ENCODE measurements at regions not wholly inside any gene's neighbourhood (a gene's known extent, or its start where the extent isn't known, plus 50 kb on each side); places are given as distances from the start of the nearest gene placed in this dataset.
"Not testable (repeated sequence)": the region's sequence is repeated elsewhere in the genome, so short reads cannot be mapped to it uniquely, and the experiment has no call there.

- Histone ChIP-seq H3K36me3 (no peaks in the 10 kb centered on the region), H3K4me3 (no peak overlapping the region), H3K4me1 (ENCODE audit: low read depth) (peaks cover 8% of the 10 kb centered on the region), H3K27me3 (no peaks in the 10 kb centered on the region), H3K27ac (no peak overlapping the region), H3K9me3 (ENCODE audit: low read depth) (no peaks in the 10 kb centered on the region)
- no peak for TF ChIP-seq CTCF (IDR thresholded peaks at IDR 0.05; ENCODE audit: low read depth, low read length)
- no peak for DNase-seq (ENCODE audit: low read depth in 1 of 2, low spot score in 1 of 2)
Measured at GRCh38 chr13:67520886-67521285, 290.8 kb upstream of the PCDH9 start.

GRCh38 chr13:67519356-67519755 lies 289.2 kb upstream of the PCDH9 start:
- H3K9me3 ChIP-seq (ENCODE audit: low read depth), result no peaks in the 10 kb centered on the region

GRCh38 chr13:67518785-67519184 lies 288.6 kb upstream of the PCDH9 start:
- no peak overlapping the region for H3K4me3 ChIP-seq
- H3K27ac ChIP-seq, result no peak overlapping the region
- TF ChIP-seq CTCF (IDR thresholded peaks at IDR 0.05; ENCODE audit: low read depth, low read length), result no peak
- DNase-seq (ENCODE audit: low read depth in 1 of 2, low spot score in 1 of 2), result no peak
- no peaks in the 10 kb centered on the region for H3K27me3 ChIP-seq
- no peaks in the 10 kb centered on the region for H3K36me3 ChIP-seq
- no peaks in the 10 kb centered on the region for H3K9me3 ChIP-seq (ENCODE audit: low read depth)
- H3K4me1 ChIP-seq (ENCODE audit: low read depth), result peaks cover 8% of the 10 kb centered on the region

More at GRCh38 chr13:67519356-67519755, 289.2 kb upstream of the PCDH9 start:
- H3K27ac ChIP-seq, result no peak overlapping the region
- no peak for DNase-seq (ENCODE audit: low read depth in 1 of 2, low spot score in 1 of 2)
- peaks cover 8% of the 10 kb centered on the region for H3K4me1 ChIP-seq (ENCODE audit: low read depth)
- no peak for TF ChIP-seq CTCF (IDR thresholded peaks at IDR 0.05; ENCODE audit: low read depth, low read length)
- H3K4me3 ChIP-seq, result no peak overlapping the region
- H3K27me3 ChIP-seq, result no peaks in the 10 kb centered on the region
- H3K36me3 ChIP-seq, result no peaks in the 10 kb centered on the region

GRCh38 chr13:67515895-67516294 lies 285.8 kb upstream of the PCDH9 start:
- no peak overlapping the region for H3K27ac ChIP-seq
- TF ChIP-seq CTCF (IDR thresholded peaks at IDR 0.05; ENCODE audit: low read depth, low read length), result no peak
- no peak overlapping the region for H3K4me3 ChIP-seq
- H3K4me1 ChIP-seq (ENCODE audit: low read depth), result peaks cover 8% of the 10 kb centered on the region
- no peak for DNase-seq (ENCODE audit: low read depth in 1 of 2, low spot score in 1 of 2)
- H3K9me3 ChIP-seq (ENCODE audit: low read depth), result no peaks in the 10 kb centered on the region
- no peaks in the 10 kb centered on the region for H3K36me3 ChIP-seq
- no peaks in the 10 kb centered on the region for H3K27me3 ChIP-seq

- no peak for DNase-seq (ENCODE audit: low read depth in 1 of 2, low spot score in 1 of 2)
- no peaks in the 10 kb centered on the region for H3K27me3 ChIP-seq
- no peak overlapping the region for H3K4me3 ChIP-seq
- no peak for TF ChIP-seq CTCF (IDR thresholded peaks at IDR 0.05; ENCODE audit: low read depth, low read length)
- no peaks in the 10 kb centered on the region for H3K36me3 ChIP-seq
- H3K4me1 ChIP-seq (ENCODE audit: low read depth), result no peaks in the 10 kb centered on the region
- H3K27ac ChIP-seq, result no peak overlapping the region
- H3K9me3 ChIP-seq (ENCODE audit: low read depth), result no peaks in the 10 kb centered on the region
Measured at GRCh38 chr13:67509018-67509417, 278.9 kb upstream of the PCDH9 start.

- H3K4me3 ChIP-seq; DNase-seq (ENCODE audit: low read depth in 1 of 2, low spot score in 1 of 2); H3K36me3 ChIP-seq; H3K27ac ChIP-seq; H3K27me3 ChIP-seq; H3K4me1 ChIP-seq (ENCODE audit: low read depth); H3K9me3 ChIP-seq (ENCODE audit: low read depth): not testable (repeated sequence)
Measured at GRCh38 chr13:67508275-67508674, 278.1 kb upstream of the PCDH9 start.
